HCT116 (cell line): ENCODE measurements at regions not wholly inside any gene's neighbourhood (a gene's known extent, or its start where the extent isn't known, plus 50 kb on each side); places are given as distances from the start of the nearest gene placed in this dataset.

Experiments
- ATAC-seq: fragments of 200-7000 bp; cut with Tn5 transposase; 2 replicates; pipeline ENCODE4 v1.9.1; 2020; ENCODE audit warnings: mild to moderate bottlenecking, moderate library complexity
- BruUV-seq: library from RNA; stranded (reverse); fragments of 400-500 nt; replicated peaks from 2 replicates; lab custom pipeline; 2021; lab: Mats Ljungman, UMichigan
- CTCF ChIA-PET: fragments of 300-600 bp; sonication (Branson Sonifier 250); formaldehyde crosslinking; loops from one replicate; lab custom pipeline; 2021; ENCODE audit warnings: antibody characterized with exemption; lab: Charles Lee
- POLR2A ChIA-PET: fragments of 300-600, 350-600 bp; sonication (Branson Sonifier 250); formaldehyde crosslinking; loops from one replicate; lab custom pipeline; 2021; ENCODE audit warnings: antibody characterized with exemption; lab: Charles Lee
- RAD21 ChIA-PET, 2 experiments: fragments of 300-600 bp; sonication (Branson Sonifier 250); formaldehyde crosslinking; loops; one replicate each; lab custom pipeline; 2023; ENCODE audit warnings: low total read pairs in 2 of 2; ENCODE audit not compliant: uncharacterized antibody in 2 of 2, unreplicated experiment in 2 of 2, low non-redundant PET in 1 of 2; lab: Charles Lee
- DNase-seq: peaks from one replicate; pipeline ENCODE4 v3.0.0-alpha.2; 2010; ENCODE audit warnings: low read depth, low spot score
- H2AFZ ChIP-seq: fragments of 200-600 bp; shearing (Covaris generic), sonication (generic); 2 replicates; pipeline ENCODE4 v1.6.1; 2017; ENCODE audit warnings: low read depth, mixed run types, mixed read lengths, antibody characterized with exemption, low read length; ENCODE audit not compliant: poor library complexity, severe bottlenecking
- H3K27ac ChIP-seq: 2 replicates; pipeline ENCODE4 v1.5.1; 2012; ENCODE audit warnings: low read depth, low read length
- H3K27me3 ChIP-seq: fragments of 200-600 bp; sonication (generic); 2 replicates; pipeline ENCODE4 v1.6.1; 2016; ENCODE audit warnings: mixed run types, low read length, mixed read lengths; ENCODE audit not compliant: insufficient read depth
- H3K36me3 ChIP-seq, 2 experiments: fragments of 200-500 bp in 1 of 2; fragments of 200-600 bp in 1 of 2; sonication (Bioruptor generic) in 1 of 2; sonication (generic) in 1 of 2; 2 replicates each; pipeline versions ENCODE4 v1.5.1 to v1.6.1; 2014 to 2016; ENCODE audit warnings: low read length in 2 of 2, inconsistent platforms in 1 of 2, mixed read lengths in 1 of 2, mixed run types in 1 of 2; ENCODE audit not compliant: insufficient read depth in 2 of 2, control insufficient read depth in 1 of 2
- H3K4me1 ChIP-seq, 2 experiments: fragments of 200-600 bp in 1 of 2; sonication (generic) in 1 of 2; 2 replicates each; pipeline versions ENCODE4 v1.5.1 to v1.6.1; 2012 to 2017; ENCODE audit warnings: low read length in 2 of 2, inconsistent platforms in 1 of 2, mild to moderate bottlenecking in 1 of 2, mixed read lengths in 1 of 2, mixed run types in 1 of 2, moderate library complexity in 1 of 2; ENCODE audit not compliant: insufficient read depth in 2 of 2, control insufficient read depth in 1 of 2
- H3K4me2 ChIP-seq: fragments of 200-600 bp; sonication (generic); 2 replicates; pipeline ENCODE4 v1.6.1; 2017; ENCODE audit warnings: mixed run types, low read length, mixed read lengths
- H3K4me3 ChIP-seq, 2 experiments: fragments of 200-600 bp in 1 of 2; sonication (generic) in 1 of 2; replicated peaks in 1 of 2; 2 replicates each; pipeline ENCODE4 v1.5.1; 2011 to 2016; ENCODE audit warnings: low read length in 2 of 2, control low read depth in 1 of 2, low read depth in 1 of 2, mild to moderate bottlenecking in 1 of 2, mixed read lengths in 1 of 2, mixed run types in 1 of 2
- H3K79me2 ChIP-seq: fragments of 200-600 bp; sonication (generic); 2 replicates; pipeline ENCODE4 v1.6.1; 2017; ENCODE audit warnings: mild to moderate bottlenecking, mixed run types, low read length, moderate library complexity, mixed read lengths; ENCODE audit not compliant: insufficient read depth
- H3K9ac ChIP-seq: fragments of 200-600 bp; sonication (generic); 2 replicates; pipeline ENCODE4 v1.6.1; 2016; ENCODE audit warnings: low read length, mixed read lengths
- H3K9me2 ChIP-seq: fragments of 200-600 bp; sonication (generic), shearing (Covaris generic); 2 replicates; pipeline ENCODE4 v1.6.1; 2017; ENCODE audit warnings: mixed run types, mild to moderate bottlenecking, moderate library complexity; ENCODE audit not compliant: insufficient read depth
- H3K9me3 ChIP-seq, 2 experiments: fragments of 200-500 bp in 1 of 2; fragments of 200-600 bp in 1 of 2; sonication (Bioruptor generic) in 1 of 2; sonication (generic) in 1 of 2; 2 replicates each; pipeline ENCODE4 v1.6.1; 2014 to 2017; ENCODE audit warnings: low read length in 2 of 2, mixed read lengths in 2 of 2, inconsistent platforms in 1 of 2, low read depth in 1 of 2, mild to moderate bottlenecking in 1 of 2, mixed run types in 1 of 2, moderate library complexity in 1 of 2; ENCODE audit not compliant: control insufficient read depth in 1 of 2, insufficient read depth in 1 of 2
- H4K20me1 ChIP-seq: fragments of 200-600 bp; sonication (generic), shearing (Covaris generic); 2 replicates; pipeline ENCODE4 v1.6.1; 2017; ENCODE audit warnings: mixed run types, mild to moderate bottlenecking, moderate library complexity; ENCODE audit not compliant: insufficient read depth
- CBX3 ChIP-seq: IDR thresholded peaks from 2 replicates; pipeline ENCODE4 v1.6.1; 2012; ENCODE audit warnings: low read depth
- ELF1 ChIP-seq: IDR thresholded peaks from 2 replicates; pipeline ENCODE4 v1.6.1; 2012; ENCODE audit warnings: low read depth, borderline replicate concordance
- EZH2 ChIP-seq: fragments of 200-600 bp; sonication (generic); IDR thresholded peaks from 2 replicates; pipeline ENCODE4 v1.6.1; 2017; ENCODE audit warnings: antibody characterized with exemption, mixed run types
- FOSL1 ChIP-seq: IDR thresholded peaks from 2 replicates; pipeline ENCODE4 v1.6.1; 2012; ENCODE audit warnings: low read depth
- POLR2A ChIP-seq: IDR thresholded peaks from 2 replicates; pipeline ENCODE4 v1.7.0; 2011; ENCODE audit warnings: borderline replicate concordance; ENCODE audit not compliant: insufficient read depth, insufficient read length; ENCODE audit errors: extremely low read depth
- POLR2AphosphoS5 ChIP-seq: IDR thresholded peaks from 2 replicates; pipeline ENCODE4 v1.6.1; 2011; ENCODE audit warnings: mild to moderate bottlenecking, low read depth, low read length, moderate library complexity
- RAD21 ChIP-seq: IDR thresholded peaks from 2 replicates; pipeline ENCODE4 v1.6.1; 2012; ENCODE audit warnings: low read depth, mild to moderate bottlenecking
- SIN3A ChIP-seq: IDR thresholded peaks from 2 replicates; pipeline ENCODE4 v1.6.1; 2012; ENCODE audit warnings: low read depth
- SP1 ChIP-seq: IDR thresholded peaks from 2 replicates; pipeline ENCODE4 v1.6.1; 2012; ENCODE audit warnings: low read depth
- SRF ChIP-seq: IDR thresholded peaks from 2 replicates; pipeline ENCODE4 v1.6.1; 2012; ENCODE audit warnings: low read depth
- ZBTB33 ChIP-seq: IDR thresholded peaks from 2 replicates; pipeline ENCODE4 v1.6.1; 2011; ENCODE audit warnings: mild to moderate bottlenecking, low read length, moderate library complexity; ENCODE audit not compliant: insufficient replicate concordance; ENCODE audit errors: extremely low read depth
- intact Hi-C: fragments of 100-400 bp; cut with micrococcal nuclease; formaldehyde crosslinking; loops from 2 replicates; pipeline ENCODE4 v1.10.0; 2022
- TF ChIP-seq, protein P1 (sequence below), 3 experiments: fragments of 200-600 bp in 1 of 3; sonication (generic) in 1 of 3; IDR thresholded peaks in 2 of 3; conservative IDR thresholded peaks in 1 of 3; 2 replicates each; pipeline ENCODE4 v1.5.1; 2012 to 2017; ENCODE audit warnings: low read depth in 2 of 3, low read length in 2 of 3, antibody characterized with exemption in 1 of 3, borderline replicate concordance in 1 of 3, control low read depth in 1 of 3, mild to moderate bottlenecking in 1 of 3, mixed read lengths in 1 of 3, mixed run types in 1 of 3, moderate library complexity in 1 of 3; ENCODE audit not compliant: insufficient read depth in 1 of 3

DNA sequence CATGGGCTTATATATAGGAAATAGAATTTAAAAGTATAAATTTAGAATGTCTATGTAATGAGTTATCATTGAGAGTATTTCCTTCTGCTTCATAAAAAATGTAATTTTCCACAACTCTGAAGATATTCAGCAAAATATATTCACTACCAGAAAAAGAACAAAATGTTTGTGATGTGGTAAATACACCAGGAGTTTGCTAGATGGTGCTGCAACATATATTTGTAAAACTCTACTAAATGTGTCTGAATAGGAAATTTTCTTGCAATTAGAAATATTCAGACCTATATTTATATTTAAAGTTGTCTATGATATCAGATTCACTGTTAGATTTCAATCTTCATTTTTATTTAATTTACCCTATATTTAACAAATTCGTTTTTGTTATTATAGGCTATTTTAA, 201.1 kb downstream of the PPP1R3A start (continued):
- TF ChIP-seq ZBTB33 (no peak), POLR2AphosphoS5 (no peak), EZH2 (no peak), POLR2A (no peak), SP1 (no peak), ELF1 (no peak)
- TF ChIP-seq, protein P1, sequence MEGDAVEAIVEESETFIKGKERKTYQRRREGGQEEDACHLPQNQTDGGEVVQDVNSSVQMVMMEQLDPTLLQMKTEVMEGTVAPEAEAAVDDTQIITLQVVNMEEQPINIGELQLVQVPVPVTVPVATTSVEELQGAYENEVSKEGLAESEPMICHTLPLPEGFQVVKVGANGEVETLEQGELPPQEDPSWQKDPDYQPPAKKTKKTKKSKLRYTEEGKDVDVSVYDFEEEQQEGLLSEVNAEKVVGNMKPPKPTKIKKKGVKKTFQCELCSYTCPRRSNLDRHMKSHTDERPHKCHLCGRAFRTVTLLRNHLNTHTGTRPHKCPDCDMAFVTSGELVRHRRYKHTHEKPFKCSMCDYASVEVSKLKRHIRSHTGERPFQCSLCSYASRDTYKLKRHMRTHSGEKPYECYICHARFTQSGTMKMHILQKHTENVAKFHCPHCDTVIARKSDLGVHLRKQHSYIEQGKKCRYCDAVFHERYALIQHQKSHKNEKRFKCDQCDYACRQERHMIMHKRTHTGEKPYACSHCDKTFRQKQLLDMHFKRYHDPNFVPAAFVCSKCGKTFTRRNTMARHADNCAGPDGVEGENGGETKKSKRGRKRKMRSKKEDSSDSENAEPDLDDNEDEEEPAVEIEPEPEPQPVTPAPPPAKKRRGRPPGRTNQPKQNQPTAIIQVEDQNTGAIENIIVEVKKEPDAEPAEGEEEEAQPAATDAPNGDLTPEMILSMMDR (IDR thresholded peaks at IDR 0.05 in 2 of 3, conservative IDR thresholded peaks at IDR 0.05 in 1 of 3; ENCODE audit: borderline replicate concordance in 1 of 3, insufficient read depth in 1 of 3, low read depth in 2 of 3, low read length in 2 of 3): no peak

GRCh38 chr7:113715981-113716856, 202.6 kb downstream of the PPP1R3A start:
- DNase-seq: no peak
- ChIA-PET RAD21 (no interaction called here), POLR2A (no interaction called here), CTCF (no interaction called here)
- no peak overlapping the region for H3K4me3 ChIP-seq
- H3K9me3 ChIP-seq: peaks cover 0 to 4% of the 10 kb centered on the region in 2 experiments; a peak in 1 of 4 replicates
- no peaks in the 10 kb centered on the region for H4K20me1 ChIP-seq
- no peak for ATAC-seq
- H3K36me3 ChIP-seq: no peaks in the 10 kb centered on the region
- H2AFZ ChIP-seq: no peak overlapping the region
- H3K27ac ChIP-seq: no peak overlapping the region
- intact Hi-C loops: no loop called here
- no peaks in the 10 kb centered on the region for H3K27me3 ChIP-seq
- TF ChIP-seq POLR2A (no peak), RAD21 (no peak), SRF (no peak), CBX3 (no peak), SIN3A (no peak), FOSL1 (no peak)
- no peaks in the 10 kb centered on the region for H3K79me2 ChIP-seq
- H3K4me1 ChIP-seq: no peaks in the 10 kb centered on the region
- H3K9ac ChIP-seq: no peak overlapping the region
- no peak overlapping the region for H3K4me2 ChIP-seq
- no TSS peak for BruUV-seq
- H3K9me2 ChIP-seq: no peaks in the 10 kb centered on the region
